ENCODE measurements at regions not wholly inside any gene's neighbourhood (a gene's known extent, or its start where the extent isn't known, plus 50 kb on each side); places are given as distances from the start of the nearest gene placed in this dataset.

- no peak for TF ChIP-seq CTCF (conservative IDR thresholded peaks at IDR 0.05)
- TF ChIP-seq ZFX (IDR thresholded peaks at IDR 0.05), result no peak
These were observed 1400.1 kb downstream of the CDH8 start for GRCh38 chr16:60636117-60636516.
